ENCODE measurements at regions not wholly inside any gene's neighbourhood (a gene's known extent, or its start where the extent isn't known, plus 50 kb on each side); places are given as distances from the start of the nearest gene placed in this dataset.

DNA sequence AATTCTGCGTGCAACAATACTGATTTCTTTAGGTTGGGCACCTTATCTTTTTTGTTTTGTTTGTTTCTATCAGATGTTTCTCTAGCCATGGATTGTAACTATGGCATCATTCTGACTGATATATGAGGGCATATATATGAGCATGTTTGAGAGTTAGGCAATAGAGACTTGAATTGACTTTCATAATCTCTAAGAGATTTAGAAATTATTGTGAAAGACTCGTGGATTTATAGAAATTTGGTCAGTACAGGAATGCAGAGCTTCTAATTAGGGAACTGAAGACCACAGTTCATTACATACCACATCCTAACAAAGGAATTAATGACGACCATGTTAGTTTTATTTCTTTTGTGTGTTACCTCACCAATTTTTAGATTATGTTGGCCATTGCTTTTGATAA, 546.0 kb upstream of the GRAMD2B start:
- no peak for TF ChIP-seq GABPB1 (CRISPR knock-in tag; IDR thresholded peaks at IDR 0.05)
- TF ChIP-seq, protein P1, sequence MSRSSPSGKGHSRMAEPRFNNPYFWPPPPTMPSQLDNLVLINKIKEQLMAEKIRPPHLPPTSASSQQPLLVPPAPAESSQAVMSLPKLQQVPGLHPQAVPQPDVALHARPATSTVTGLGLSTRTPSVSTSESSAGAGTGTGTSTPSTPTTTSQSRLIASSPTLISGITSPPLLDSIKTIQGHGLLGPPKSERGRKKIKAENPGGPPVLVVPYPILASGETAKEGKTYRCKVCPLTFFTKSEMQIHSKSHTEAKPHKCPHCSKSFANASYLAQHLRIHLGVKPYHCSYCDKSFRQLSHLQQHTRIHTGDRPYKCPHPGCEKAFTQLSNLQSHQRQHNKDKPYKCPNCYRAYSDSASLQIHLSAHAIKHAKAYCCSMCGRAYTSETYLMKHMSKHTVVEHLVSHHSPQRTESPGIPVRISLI (CRISPR knock-in tag; IDR thresholded peaks at IDR 0.05; ENCODE audit: borderline replicate concordance), result no peak
- no peak for TF ChIP-seq EP300 (IDR thresholded peaks at IDR 0.05; ENCODE audit: low read depth in 2 of 2, low read length in 2 of 2)
- no peak for TF ChIP-seq EP300 (CRISPR knock-in tag; IDR thresholded peaks at IDR 0.05; ENCODE audit: borderline replicate concordance)
- no peak for TF ChIP-seq MAFK (conservative IDR thresholded peaks at IDR 0.05 in 1 of 2, IDR thresholded peaks at IDR 0.05 in 1 of 2; ENCODE audit: low read length in 2 of 2)
- no peak for TF ChIP-seq ZSCAN20 (CRISPR knock-in tag; IDR thresholded peaks at IDR 0.05; ENCODE audit: borderline replicate concordance)

Data from HepG2 (cell line).